Testis (tissue), 2 donors: ENCODE measurements at regions not wholly inside any gene's neighbourhood (a gene's known extent, or its start where the extent isn't known, plus 50 kb on each side); places are given as distances from the start of the nearest gene placed in this dataset.

Experiments used
- DNase-seq: peaks from one replicate; pipeline ENCODE4 v3.0.0-alpha.2; 2019
- H3K27ac ChIP-seq, 2 donors: fragments of 200-600 bp; sonication (generic); one replicate each; pipeline ENCODE4 v1.5.1; 2019
- H3K27me3 ChIP-seq: fragments of 200-600 bp; sonication (generic); one replicate; pipeline ENCODE4 v1.5.1; 2019
- H3K36me3 ChIP-seq: fragments of 200-600 bp; sonication (generic); one replicate; pipeline ENCODE4 v1.5.1; 2017; ENCODE audit warnings: low read depth; ENCODE audit errors: missing control alignments
- H3K4me1 ChIP-seq: fragments of 200-600 bp; sonication (generic); one replicate; pipeline ENCODE4 v1.5.1; 2019
- H3K4me3 ChIP-seq, 2 donors: fragments of 200-600 bp; sonication (generic); one replicate each; pipeline ENCODE4 v1.5.1; 2017 to 2019
- H3K9me3 ChIP-seq: fragments of 200-600 bp; sonication (generic); one replicate; pipeline ENCODE4 v1.5.1; 2017
- CTCF ChIP-seq, 3 experiments: fragments of 450-650 bp in 2 of 3; fragments of 200-600 bp in 1 of 3; sonication (generic) in 1 of 3; IDR thresholded peaks; one replicate each; pipeline ENCODE4 v1.5.1; 2016 to 2019; ENCODE audit warnings: antibody characterized with exemption in 3 of 3, mild to moderate bottlenecking in 2 of 3, moderate library complexity in 1 of 3
- POLR2A ChIP-seq: fragments of 450-650 bp; IDR thresholded peaks from one replicate; pipeline ENCODE4 v1.6.1; 2017; ENCODE audit warnings: antibody characterized with exemption, mild to moderate bottlenecking, moderate library complexity
- whole genome bisulfite sequencing, 2 donors: methylation state at CpG; one replicate each; pipeline ENCODE4 v1.1.5; 2018; 5-methylcytosine and 5-hydroxymethylcytosine counted together
- intact Hi-C: fragments of 100-400 bp; cut with DNase I; formaldehyde crosslinking; loops from one replicate; pipeline ENCODE4 v1.15.1; 2023; ENCODE audit warnings: low total_unique reads

DNA sequence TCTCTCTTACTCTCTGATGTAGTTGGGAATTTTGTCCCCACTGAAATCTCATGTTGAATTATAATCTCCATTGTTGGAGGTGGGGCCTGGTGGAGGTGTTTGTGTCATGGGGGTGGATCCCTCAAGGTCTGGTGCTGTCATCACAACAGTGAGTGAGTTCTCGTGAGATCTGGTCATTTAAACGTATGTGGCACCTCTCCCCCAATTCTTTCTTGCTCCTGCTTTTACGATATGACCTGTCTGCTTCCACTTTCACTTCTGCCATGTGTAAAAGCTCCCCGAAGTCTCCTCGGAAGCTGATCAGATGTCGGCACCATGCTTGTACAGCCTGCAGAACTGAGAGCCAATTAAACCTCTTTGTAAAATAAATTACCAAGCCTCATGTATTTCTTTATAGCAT lies 337.8 kb upstream of the CDH2 start:
- Histone ChIP-seq H3K27ac (no peak overlapping the region), H3K27me3 (no peaks in the 10 kb centered on the region), H3K9me3 (no peaks in the 10 kb centered on the region), H3K4me3 (no peak overlapping the region), H3K36me3 (no peaks in the 10 kb centered on the region), H3K4me1 (no peaks in the 10 kb centered on the region)
- 83 to 88% methylated on average over 6 of the region's 6 CpGs for WGBS, 2 donors
- no peak for DNase-seq
- intact Hi-C loops, result no loop called here
- no peak for TF ChIP-seq POLR2A
- TF ChIP-seq CTCF (IDR thresholded peaks at IDR 0.05), result no peak

- Histone ChIP-seq H3K4me1 (no peaks in the 10 kb centered on the region), H3K36me3 (no peaks in the 10 kb centered on the region), H3K4me3 (no peak overlapping the region), H3K27me3 (no peaks in the 10 kb centered on the region), H3K27ac (no peak overlapping the region), H3K9me3 (no peaks in the 10 kb centered on the region)
- 69 to 87% methylated on average over 2 of the region's 2 CpGs for WGBS, 2 donors
- no peak for DNase-seq
- TF ChIP-seq POLR2A (no peak), CTCF (IDR thresholded peaks at IDR 0.05) (no peak)
- intact Hi-C loops, result no loop called here
Measured at GRCh38 chr18:28512357-28512756, 335.4 kb upstream of the CDH2 start.

GRCh38 chr18:28511413-28511821 lies 334.5 kb upstream of the CDH2 start:
- WGBS, 2 donors, result 80% methylated on average over 2 of the region's 2 CpGs
- H3K9me3 ChIP-seq, result no peaks in the 10 kb centered on the region
- TF ChIP-seq POLR2A (no peak), CTCF (IDR thresholded peaks at IDR 0.05) (no peak)
- intact Hi-C loops, result no loop called here
- H3K27me3 ChIP-seq, result no peaks in the 10 kb centered on the region
- no peaks in the 10 kb centered on the region for H3K4me1 ChIP-seq
- DNase-seq, result no peak
- H3K36me3 ChIP-seq, result no peaks in the 10 kb centered on the region
- no peak overlapping the region for H3K4me3 ChIP-seq
- H3K27ac ChIP-seq, result no peak overlapping the region

GRCh38 chr18:28510210-28510609 lies 333.3 kb upstream of the CDH2 start:
- no peak overlapping the region for H3K27ac ChIP-seq
- no peaks in the 10 kb centered on the region for H3K36me3 ChIP-seq
- TF ChIP-seq POLR2A (no peak), CTCF (IDR thresholded peaks at IDR 0.05) (no peak)
- DNase-seq, result no peak
- intact Hi-C loops, result no loop called here
- no peaks in the 10 kb centered on the region for H3K9me3 ChIP-seq
- no peaks in the 10 kb centered on the region for H3K4me1 ChIP-seq
- H3K27me3 ChIP-seq, result no peaks in the 10 kb centered on the region
- H3K4me3 ChIP-seq, result no peak overlapping the region

- TF ChIP-seq POLR2A (no peak), CTCF (IDR thresholded peaks at IDR 0.05) (no peak)
- H3K36me3 ChIP-seq, result no peaks in the 10 kb centered on the region
- no peak for DNase-seq
- H3K9me3 ChIP-seq, result no peaks in the 10 kb centered on the region
- H3K27ac ChIP-seq, result no peak overlapping the region
- H3K4me1 ChIP-seq, result no peaks in the 10 kb centered on the region
- no peak overlapping the region for H3K4me3 ChIP-seq
- H3K27me3 ChIP-seq, result no peaks in the 10 kb centered on the region
- intact Hi-C loops, result no loop called here
- 67 to 69% methylated on average over 4 of the region's 4 CpGs for WGBS, 2 donors
Measured at GRCh38 chr18:28504066-28504465, 327.1 kb upstream of the CDH2 start.
